GM19468 (cell line): ENCODE measurements at regions not wholly inside any gene's neighbourhood (a gene's known extent, or its start where the extent isn't known, plus 50 kb on each side); places are given as distances from the start of the nearest gene placed in this dataset.
"Not testable (repeated sequence)": the region's sequence is repeated elsewhere in the genome, so short reads cannot be mapped to it uniquely, and the experiment has no call there.

ENCODE experiments used
- ATAC-seq: cut with Tn5 transposase; IDR thresholded peaks from one replicate; pipeline ENCODE4 v1.9.1; 2021; ENCODE audit warnings: mild to moderate bottlenecking, moderate library complexity, moderate number of reproducible peaks; ENCODE audit not compliant: unreplicated experiment; ENCODE audit errors: extremely low read depth

- ATAC-seq: no peak
Measured at GRCh38 chr17:5740937-5741336, 156.6 kb upstream of the NLRP1 start.

- ATAC-seq: no peak
Measured at GRCh38 chr17:5741810-5742209, 157.5 kb upstream of the NLRP1 start.

GRCh38 chr17:5745111-5745813 lies 161.0 kb upstream of the NLRP1 start:
- no peak for ATAC-seq

GRCh38 chr17:5747276-5747675 lies 163.0 kb upstream of the NLRP1 start:
- ATAC-seq: no peak

GRCh38 chr17:5747964-5748363 lies 163.7 kb upstream of the NLRP1 start:
- no peak for ATAC-seq

- ATAC-seq: no peak
Measured at GRCh38 chr17:5753421-5753820, 169.1 kb upstream of the NLRP1 start.

- no peak for ATAC-seq
Measured at GRCh38 chr17:5757314-5757907, 173.1 kb upstream of the NLRP1 start.

- ATAC-seq: no peak
Measured at GRCh38 chr17:5758651-5759050, 174.3 kb upstream of the NLRP1 start.

- ATAC-seq: no peak
Measured at GRCh38 chr17:5759501-5759925, 175.2 kb upstream of the NLRP1 start.

- no peak for ATAC-seq
Measured at GRCh38 chr17:5762191-5762590, 177.9 kb upstream of the NLRP1 start.

- no peak for ATAC-seq
Measured at GRCh38 chr17:5763595-5764306, 179.4 kb upstream of the NLRP1 start.

GRCh38 chr17:5769593-5770354 lies 185.5 kb upstream of the NLRP1 start:
- ATAC-seq: no peak

- no peak for ATAC-seq
Measured at GRCh38 chr17:5770441-5771270, 186.3 kb upstream of the NLRP1 start.

- not testable (repeated sequence) for ATAC-seq
Measured at GRCh38 chr17:5771271-5771577, 186.9 kb upstream of the NLRP1 start.

GRCh38 chr17:5772017-5772416 lies 187.7 kb upstream of the NLRP1 start:
- not testable (repeated sequence) for ATAC-seq

GRCh38 chr17:5772720-5773119 lies 188.4 kb upstream of the NLRP1 start:
- no peak for ATAC-seq

- no peak for ATAC-seq
Measured at GRCh38 chr17:5773816-5774360, 189.6 kb upstream of the NLRP1 start.

GRCh38 chr17:5775098-5775497 lies 190.8 kb upstream of the NLRP1 start:
- ATAC-seq: no peak

- no peak for ATAC-seq
Measured at GRCh38 chr17:5780476-5780875, 196.2 kb upstream of the NLRP1 start.
